ENCODE measurements at regions not wholly inside any gene's neighbourhood (a gene's known extent, or its start where the extent isn't known, plus 50 kb on each side); places are given as distances from the start of the nearest gene placed in this dataset.

DNA sequence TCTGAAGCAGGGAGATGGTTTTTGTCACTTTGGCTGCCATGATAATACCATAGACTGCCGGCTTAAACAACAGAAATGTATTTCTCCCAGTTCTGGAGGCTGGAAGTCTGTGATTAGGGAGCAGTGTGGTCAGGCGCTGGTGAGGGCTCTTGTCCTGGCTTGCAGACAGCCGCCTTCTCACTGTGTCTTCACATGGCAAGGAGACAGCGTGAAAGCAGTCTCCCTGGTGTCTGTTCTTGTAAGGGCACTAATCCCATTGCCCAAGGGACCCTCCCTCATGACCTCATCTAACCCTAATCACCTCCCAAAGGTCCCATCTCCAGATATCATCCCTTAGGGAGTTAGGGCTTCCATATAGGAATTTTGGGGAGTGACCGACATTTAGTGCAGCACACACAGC lies 167.0 kb downstream of the ENGASE start:
- TF ChIP-seq, protein P1, sequence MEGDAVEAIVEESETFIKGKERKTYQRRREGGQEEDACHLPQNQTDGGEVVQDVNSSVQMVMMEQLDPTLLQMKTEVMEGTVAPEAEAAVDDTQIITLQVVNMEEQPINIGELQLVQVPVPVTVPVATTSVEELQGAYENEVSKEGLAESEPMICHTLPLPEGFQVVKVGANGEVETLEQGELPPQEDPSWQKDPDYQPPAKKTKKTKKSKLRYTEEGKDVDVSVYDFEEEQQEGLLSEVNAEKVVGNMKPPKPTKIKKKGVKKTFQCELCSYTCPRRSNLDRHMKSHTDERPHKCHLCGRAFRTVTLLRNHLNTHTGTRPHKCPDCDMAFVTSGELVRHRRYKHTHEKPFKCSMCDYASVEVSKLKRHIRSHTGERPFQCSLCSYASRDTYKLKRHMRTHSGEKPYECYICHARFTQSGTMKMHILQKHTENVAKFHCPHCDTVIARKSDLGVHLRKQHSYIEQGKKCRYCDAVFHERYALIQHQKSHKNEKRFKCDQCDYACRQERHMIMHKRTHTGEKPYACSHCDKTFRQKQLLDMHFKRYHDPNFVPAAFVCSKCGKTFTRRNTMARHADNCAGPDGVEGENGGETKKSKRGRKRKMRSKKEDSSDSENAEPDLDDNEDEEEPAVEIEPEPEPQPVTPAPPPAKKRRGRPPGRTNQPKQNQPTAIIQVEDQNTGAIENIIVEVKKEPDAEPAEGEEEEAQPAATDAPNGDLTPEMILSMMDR (conservative IDR thresholded peaks at IDR 0.05; ENCODE audit: low read length): no peak
- TF ChIP-seq EZH2phosphoT487 (IDR thresholded peaks at IDR 0.05; ENCODE audit: borderline replicate concordance): no peak
